H1 (cell line): ENCODE measurements at regions not wholly inside any gene's neighbourhood (a gene's known extent, or its start where the extent isn't known, plus 50 kb on each side); places are given as distances from the start of the nearest gene placed in this dataset.

ENCODE experiments used
- CTCF ChIA-PET: fragments of 300-600 bp; sonication (Branson Sonifier 250); formaldehyde crosslinking; loops from one replicate; lab custom pipeline; 2021; ENCODE audit not compliant: partially characterized antibody; lab: Charles Lee
- POLR2A ChIA-PET: fragments of 300-600 bp; sonication (Branson Sonifier 250); formaldehyde crosslinking; loops from one replicate; lab custom pipeline; 2021; ENCODE audit warnings: inconsistent platforms; ENCODE audit not compliant: partially characterized antibody; lab: Charles Lee
- DNase-seq, 2 experiments: peaks; one replicate each; pipeline versions ENCODE4 v3.0.0 to v3.0.0-alpha.2; 2010 to 2022; ENCODE audit warnings: low spot score in 2 of 2, low read depth in 1 of 2, mixed read lengths in 1 of 2
- FAIRE-seq: peaks from 2 replicates; lab custom pipeline; 2011; peaks lifted over from hg19 to GRCh38; lab: Jason Lieb, UNC
- H2AFZ ChIP-seq: 2 replicates; pipeline ENCODE4 v1.8.1; 2012; ENCODE audit warnings: low read length, inconsistent platforms
- H2AK5ac ChIP-seq: 2 replicates; pipeline ENCODE4 v1.6.1; 2013; ENCODE audit warnings: low read depth, low read length
- H2BK120ac ChIP-seq: replicated peaks from 2 replicates; pipeline ENCODE3; 2013; ENCODE audit warnings: low read depth, low read length, inconsistent platforms
- H2BK12ac ChIP-seq: 2 replicates; pipeline ENCODE4 v1.6.1; 2013; ENCODE audit warnings: low read depth, low read length
- H2BK15ac ChIP-seq: 2 replicates; pipeline ENCODE4 v1.6.1; 2013; ENCODE audit warnings: low read length
- H2BK20ac ChIP-seq: 2 replicates; pipeline ENCODE4 v1.6.1; 2013; ENCODE audit warnings: low read length
- H2BK5ac ChIP-seq: 2 replicates; pipeline ENCODE4 v1.6.1; 2013; ENCODE audit warnings: low read depth, low read length
- H3K14ac ChIP-seq: 2 replicates; pipeline ENCODE4 v1.6.1; 2013; ENCODE audit warnings: inconsistent platforms; ENCODE audit not compliant: insufficient read length
- H3K18ac ChIP-seq: 2 replicates; pipeline ENCODE4 v1.6.1; 2013; ENCODE audit warnings: low read length; ENCODE audit errors: extremely low read depth
- H3K23ac ChIP-seq: 2 replicates; pipeline ENCODE4 v1.6.1; 2013; ENCODE audit warnings: inconsistent platforms; ENCODE audit not compliant: insufficient read length
- H3K23me2 ChIP-seq: 2 replicates; pipeline ENCODE4 v1.6.1; 2013; ENCODE audit warnings: low read depth, low read length
- H3K27ac ChIP-seq: 2 replicates; pipeline ENCODE4 v1.6.1; 2011; ENCODE audit warnings: low read depth, low read length, inconsistent platforms
- H3K27me3 ChIP-seq, 4 experiments: replicated peaks in 1 of 4; 1 replicate in 1 of 4; 2 replicates in 3 of 4; pipeline versions ENCODE4 v1.6.1 to v1.8.1; 2011 to 2013; ENCODE audit warnings: low read length in 3 of 4, mild to moderate bottlenecking in 3 of 4, inconsistent platforms in 2 of 4, mixed read lengths in 2 of 4, moderate library complexity in 1 of 4; ENCODE audit not compliant: control insufficient read depth in 3 of 4, insufficient read depth in 3 of 4; ENCODE audit errors: extremely low read depth in 1 of 4
- H3K36me3 ChIP-seq, 4 experiments: 2 replicates each; pipeline versions ENCODE4 v1.6.1 to v1.8.1; 2011 to 2013; ENCODE audit warnings: mild to moderate bottlenecking in 4 of 4, low read length in 3 of 4, moderate library complexity in 2 of 4, control low read depth in 1 of 4, inconsistent platforms in 1 of 4; ENCODE audit not compliant: insufficient read depth in 4 of 4, control insufficient read depth in 2 of 4
- H3K4ac ChIP-seq: replicated peaks from 2 replicates; pipeline ENCODE3; 2013; ENCODE audit warnings: low read length, low read depth, mixed read lengths, inconsistent platforms; ENCODE audit not compliant: insufficient read length
- H3K4me1 ChIP-seq, 4 experiments: replicated peaks in 1 of 4; 1 replicate in 1 of 4; 2 replicates in 3 of 4; pipeline versions ENCODE4 v1.6.1 to v1.8.1; 2011 to 2013; ENCODE audit warnings: low read length in 3 of 4, inconsistent platforms in 2 of 4, mixed read lengths in 1 of 4; ENCODE audit not compliant: insufficient read depth in 4 of 4, control insufficient read depth in 3 of 4
- H3K4me2 ChIP-seq, 2 experiments: 2 replicates each; pipeline versions ENCODE4 v1.6.1 to v1.8.1; 2011 to 2013; ENCODE audit warnings: low read depth in 2 of 2, low read length in 2 of 2, control low read depth in 1 of 2, inconsistent platforms in 1 of 2, mild to moderate bottlenecking in 1 of 2; ENCODE audit not compliant: insufficient read depth in 1 of 2
- H3K4me3 ChIP-seq, 4 experiments: fragments of 200-600, 300-600 bp in 1 of 4; sonication (generic), shearing (Covaris generic), sonication (Bioruptor Twin) in 1 of 4; 2 replicates each; pipeline versions ENCODE4 v1.5.1 to v1.8.1; 2011 to 2016; ENCODE audit warnings: low read length in 4 of 4, low read depth in 3 of 4, control low read depth in 2 of 4, inconsistent platforms in 2 of 4, mild to moderate bottlenecking in 2 of 4, mixed read lengths in 1 of 4, moderate library complexity in 1 of 4; ENCODE audit not compliant: insufficient read depth in 2 of 4; ENCODE audit errors: extremely low read depth in 1 of 4
- H3K56ac ChIP-seq: replicated peaks from 2 replicates; pipeline ENCODE3; 2013; ENCODE audit warnings: low read depth, mild to moderate bottlenecking, mixed read lengths, low read length, inconsistent platforms; ENCODE audit not compliant: insufficient read length
- H3K79me1 ChIP-seq: 2 replicates; pipeline ENCODE4 v1.6.1; 2013; ENCODE audit warnings: low read depth, low read length, control low read depth
- H3K79me2 ChIP-seq, 2 experiments: 2 replicates each; pipeline versions ENCODE4 v1.6.1 to v1.8.1; 2012 to 2013; ENCODE audit warnings: low read length in 2 of 2, mild to moderate bottlenecking in 2 of 2, inconsistent platforms in 1 of 2; ENCODE audit not compliant: insufficient read depth in 2 of 2, control insufficient read depth in 1 of 2
- H3K9ac ChIP-seq, 4 experiments: replicated peaks in 1 of 4; 1 replicate in 1 of 4; 2 replicates in 3 of 4; pipeline versions ENCODE4 v1.6.1 to v1.8.1; 2011 to 2013; ENCODE audit warnings: low read depth in 3 of 4, low read length in 3 of 4, control low read depth in 2 of 4, mild to moderate bottlenecking in 2 of 4, moderate library complexity in 2 of 4, inconsistent platforms in 1 of 4; ENCODE audit errors: extremely low read depth in 1 of 4
- H3K9me3 ChIP-seq, 2 experiments: 2 replicates each; pipeline versions ENCODE4 v1.6.1 to v1.8.1; 2012 to 2013; ENCODE audit warnings: mild to moderate bottlenecking in 2 of 2, moderate library complexity in 2 of 2, control low read depth in 1 of 2, inconsistent platforms in 1 of 2, low read depth in 1 of 2, low read length in 1 of 2, mixed read lengths in 1 of 2; ENCODE audit not compliant: insufficient read depth in 2 of 2
- H4K20me1 ChIP-seq, 2 experiments: replicated peaks in 1 of 2; 2 replicates each; pipeline versions ENCODE3 to v1.8.1; 2011 to 2013; ENCODE audit warnings: inconsistent platforms in 2 of 2, low read length in 2 of 2, mild to moderate bottlenecking in 1 of 2; ENCODE audit not compliant: insufficient read depth in 2 of 2, control insufficient read depth in 1 of 2
- H4K5ac ChIP-seq: 2 replicates; pipeline ENCODE4 v1.6.1; 2013; ENCODE audit warnings: low read length, low read depth, mixed read lengths, inconsistent platforms; ENCODE audit not compliant: insufficient read length
- H4K8ac ChIP-seq: 2 replicates; pipeline ENCODE4 v1.8.0; 2013; ENCODE audit warnings: mild to moderate bottlenecking, moderate library complexity, low read length, inconsistent platforms; ENCODE audit not compliant: insufficient read depth; ENCODE audit errors: extremely low read depth
- H4K91ac ChIP-seq: replicated peaks from 2 replicates; pipeline ENCODE3; 2013; ENCODE audit warnings: low read length, mixed read lengths, inconsistent platforms; ENCODE audit not compliant: insufficient read length
- BRCA1 ChIP-seq: IDR thresholded peaks from 2 replicates; pipeline ENCODE4 v1.6.1; 2012; ENCODE audit warnings: low read depth, low read length, improper control_type of control experiment
- CHD1 ChIP-seq: IDR thresholded peaks from 2 replicates; pipeline ENCODE4 v1.6.1; 2012; ENCODE audit warnings: low read depth, low read length, improper control_type of control experiment
- FOSL1 ChIP-seq: IDR thresholded peaks from 2 replicates; pipeline ENCODE4 v1.6.1; 2011; ENCODE audit warnings: mild to moderate bottlenecking, low read depth, low read length, moderate library complexity; ENCODE audit not compliant: insufficient read depth
- JUN ChIP-seq: IDR thresholded peaks from 2 replicates; pipeline ENCODE4 v1.6.1; 2011; ENCODE audit warnings: low read depth, mild to moderate bottlenecking, improper control_type of control experiment, low read length
- KDM5A ChIP-seq: fragments of 200-600 bp; IDR thresholded peaks from 2 replicates; pipeline ENCODE4 v1.7.1; 2012; ENCODE audit warnings: mild to moderate bottlenecking, low read length, inconsistent platforms, mixed read lengths
- NANOG ChIP-seq: IDR thresholded peaks from 2 replicates; pipeline ENCODE4 v1.6.1; 2011; ENCODE audit warnings: low read length, low read depth, mild to moderate bottlenecking, inconsistent platforms; ENCODE audit not compliant: insufficient read depth, poor library complexity, severe bottlenecking
- NRF1 ChIP-seq: IDR thresholded peaks from 2 replicates; pipeline ENCODE4 v1.6.1; 2011; ENCODE audit warnings: mild to moderate bottlenecking, low read depth, low read length, improper control_type of control experiment
- PHF8 ChIP-seq: fragments of 200-600 bp; sonication (generic); conservative IDR thresholded peaks from 2 replicates; pipeline ENCODE4 v1.7.1; 2012; ENCODE audit warnings: low read depth, mild to moderate bottlenecking, inconsistent platforms, low read length, moderate library complexity
- POU5F1 ChIP-seq: IDR thresholded peaks from 2 replicates; pipeline ENCODE4 v1.6.1; 2011; ENCODE audit warnings: low read depth, mild to moderate bottlenecking, low read length, moderate library complexity
- RXRA ChIP-seq: IDR thresholded peaks from 2 replicates; pipeline ENCODE4 v1.6.1; 2011; ENCODE audit warnings: low read depth, mild to moderate bottlenecking, low read length, moderate library complexity; ENCODE audit not compliant: insufficient read depth
- SAP30 ChIP-seq: fragments of 300-600 bp; sonication (generic); IDR thresholded peaks from 2 replicates; pipeline ENCODE4 v1.7.1; 2012; ENCODE audit warnings: low read length, moderate library complexity, mild to moderate bottlenecking, inconsistent platforms; ENCODE audit not compliant: insufficient read depth, insufficient replicate concordance
- SP1 ChIP-seq: IDR thresholded peaks from 2 replicates; pipeline ENCODE4 v1.6.1; 2011; ENCODE audit warnings: low read depth, low read length
- SP2 ChIP-seq: IDR thresholded peaks from 2 replicates; pipeline ENCODE4 v1.6.1; 2012; ENCODE audit warnings: mild to moderate bottlenecking, low read length, inconsistent platforms
- SRF ChIP-seq: IDR thresholded peaks from 2 replicates; pipeline ENCODE4 v1.6.1; 2011; ENCODE audit warnings: mild to moderate bottlenecking, low read depth, low read length, moderate library complexity
- TEAD4 ChIP-seq: IDR thresholded peaks from 2 replicates; pipeline ENCODE4 v1.6.1; 2012; ENCODE audit warnings: low read depth, low read length, inconsistent platforms, mixed read lengths
- WGBS, 2 experiments: shearing (Covaris generic) in 1 of 2; methylation state at CpG; one replicate each; pipeline versions ENCODE4 v1.1.6 to v1.1.7; 2013 to 2015; ENCODE audit warnings: low lambda C conversion rate in 2 of 2, mixed read lengths in 2 of 2, inconsistent platforms in 1 of 2, low coverage in 1 of 2, missing lambda C conversion rate in 1 of 2; ENCODE audit not compliant: insufficient replicate concordance in 2 of 2, insufficient coverage in 1 of 2, insufficient read length in 1 of 2; ENCODE audit errors: extremely low coverage in 1 of 2, missing lambda C conversion rate in 1 of 2; 5-methylcytosine and 5-hydroxymethylcytosine counted together

- Histone ChIP-seq H2AFZ (no peak overlapping the region), H2AK5ac (no peak overlapping the region), H4K8ac (no peak overlapping the region), H3K4me1 (no peaks in the 10 kb centered on the region), H3K4me2 (no peak overlapping the region), H3K4ac (no peak overlapping the region), H3K79me2 (no peaks in the 10 kb centered on the region), H2BK120ac (no peak overlapping the region), H3K4me3 (no peak overlapping the region), H2BK5ac (no peak overlapping the region), H4K91ac (no peak overlapping the region), H3K9ac (no peak overlapping the region), H3K27ac (no peak overlapping the region), H3K14ac (no peak overlapping the region), H4K20me1 (no peaks in the 10 kb centered on the region), H3K79me1 (no peaks in the 10 kb centered on the region), H2BK20ac (no peak overlapping the region), H3K23me2 (no peaks in the 10 kb centered on the region), H3K23ac (no peak overlapping the region), H3K18ac (no peak overlapping the region), H3K56ac (no peak overlapping the region), H3K36me3 (no peaks in the 10 kb centered on the region), H4K5ac (no peak overlapping the region), H3K9me3 (no peaks in the 10 kb centered on the region), H2BK12ac (no peak overlapping the region), H2BK15ac (no peak overlapping the region), H3K27me3 (no peaks in the 10 kb centered on the region)
- POLR2A ChIA-PET = no interaction called here
- no peak for DNase-seq
- no peak for FAIRE-seq
- 90% methylated on average over 2 of the region's 2 CpGs; no CpG with 5 or more reads in 1 of the 2 experiments for WGBS, 2 experiments
- CTCF ChIA-PET = interaction anchor here (0.6 kb wide), 1 partner anchor 1041 kb away, joined by 4 read pairs; no protein-coding TSS in a partner anchor
- TF ChIP-seq SAP30 = no peak
- TF ChIP-seq CHD1 = no peak
- no peak for TF ChIP-seq TEAD4
- no peak for TF ChIP-seq SRF
- no peak for TF ChIP-seq FOSL1
- no peak for TF ChIP-seq NRF1
- no peak for TF ChIP-seq POU5F1
- no peak for TF ChIP-seq NANOG
- no peak for TF ChIP-seq SP1
- no peak for TF ChIP-seq RXRA
- no peak for TF ChIP-seq SP2
- TF ChIP-seq PHF8 = no peak
- TF ChIP-seq BRCA1 = no peak
- TF ChIP-seq KDM5A = no peak
- no peak for TF ChIP-seq JUN
Observed at GRCh38 chr14:83425706-83426105, 1892.1 kb upstream of the SEL1L start.
